Panc1 (cell line): ENCODE measurements at regions not wholly inside any gene's neighbourhood (a gene's known extent, or its start where the extent isn't known, plus 50 kb on each side); places are given as distances from the start of the nearest gene placed in this dataset.

Experiments
- ATAC-seq: fragments of 200-7000 bp; cut with Tn5 transposase; 2 replicates; pipeline ENCODE4 v1.9.1; 2020; ENCODE audit warnings: mild to moderate bottlenecking, moderate library complexity
- BruUV-seq: library from RNA; stranded (reverse); fragments of 400-500 nt; replicated peaks from 2 replicates; lab custom pipeline; 2021; lab: Mats Ljungman, UMichigan
- CTCF ChIA-PET: fragments of 300-600 bp; sonication (Branson Sonifier 250); formaldehyde crosslinking; loops from one replicate; lab custom pipeline; 2022; ENCODE audit warnings: antibody characterized with exemption; lab: Charles Lee
- POLR2A ChIA-PET: fragments of 300-600 bp; sonication (Branson Sonifier 250); formaldehyde crosslinking; loops from one replicate; lab custom pipeline; 2022; ENCODE audit warnings: antibody characterized with exemption; lab: Charles Lee
- DNase-seq: peaks from one replicate; pipeline ENCODE4 v3.0.0-alpha.2; 2010; ENCODE audit warnings: low read depth, low spot score
- H3K27ac ChIP-seq: 2 replicates; pipeline ENCODE4 v1.5.1; 2011; ENCODE audit warnings: mild to moderate bottlenecking, low read length, inconsistent platforms
- H3K27me3 ChIP-seq: fragments of 200-500 bp; sonication (Bioruptor generic); 2 replicates; pipeline ENCODE4 v1.6.0; 2014; ENCODE audit warnings: low read length, inconsistent platforms; ENCODE audit not compliant: control insufficient read depth, insufficient read depth
- H3K36me3 ChIP-seq: fragments of 200-500 bp; sonication (Bioruptor generic); 2 replicates; pipeline ENCODE4 v1.5.1; 2014; ENCODE audit warnings: inconsistent platforms, mild to moderate bottlenecking, low read length, moderate library complexity; ENCODE audit not compliant: control insufficient read depth, insufficient read depth
- H3K4me1 ChIP-seq: 2 replicates; pipeline ENCODE4 v1.5.1; 2011; ENCODE audit warnings: inconsistent platforms, mild to moderate bottlenecking, low read length, moderate library complexity; ENCODE audit not compliant: control insufficient read depth, insufficient read depth
- H3K4me3 ChIP-seq, 2 experiments: 2 replicates each; pipeline ENCODE4 v1.5.1; 2011 to 2012; ENCODE audit warnings: low read depth in 2 of 2, low read length in 2 of 2, mild to moderate bottlenecking in 2 of 2, inconsistent platforms in 1 of 2, moderate library complexity in 1 of 2
- H3K9me3 ChIP-seq: fragments of 200-500 bp; sonication (Bioruptor generic); 2 replicates; pipeline ENCODE4 v1.5.1; 2014; ENCODE audit warnings: low read depth, mild to moderate bottlenecking, inconsistent platforms, low read length, moderate library complexity; ENCODE audit not compliant: control insufficient read depth, insufficient read depth
- POLR2AphosphoS5 ChIP-seq: IDR thresholded peaks from 2 replicates; pipeline ENCODE4 v1.6.1; 2012; ENCODE audit warnings: mild to moderate bottlenecking, low read depth, low read length, moderate library complexity
- SIN3A ChIP-seq: IDR thresholded peaks from 2 replicates; pipeline ENCODE4 v1.6.1; 2012; ENCODE audit warnings: low read depth, mild to moderate bottlenecking, low read length, moderate library complexity, borderline replicate concordance; ENCODE audit not compliant: insufficient read depth
- TCF7L2 ChIP-seq: IDR thresholded peaks from 2 replicates; pipeline ENCODE4 v1.6.1; 2011; ENCODE audit warnings: mild to moderate bottlenecking, low read depth, low read length, inconsistent platforms
- in situ Hi-C: cut with HindIII; loops from 2 replicates; pipeline ENCODE4 v1.10.0; 2016; ENCODE audit warnings: low sequenced_read_pairs, low pct_unique_long_range_greater_than_20kb
- intact Hi-C: fragments of 100-400 bp; cut with micrococcal nuclease; formaldehyde crosslinking; loops from one replicate; pipeline ENCODE4 v1.10.0; 2022; ENCODE audit not compliant: unreplicated experiment
- TF ChIP-seq, protein P1 (sequence below), 2 experiments: IDR thresholded peaks; 2 replicates each; pipeline ENCODE4 v1.6.1; 2011 to 2012; ENCODE audit warnings: low read depth in 2 of 2, control low read depth in 1 of 2, low read length in 1 of 2, mild to moderate bottlenecking in 1 of 2, moderate library complexity in 1 of 2; ENCODE audit not compliant: insufficient read depth in 1 of 2
- TF ChIP-seq, protein P2 (sequence below): fragments of 450-650 bp; IDR thresholded peaks from 2 replicates; pipeline ENCODE4 v1.5.1; 2017; ENCODE audit warnings: mild to moderate bottlenecking

DNA sequence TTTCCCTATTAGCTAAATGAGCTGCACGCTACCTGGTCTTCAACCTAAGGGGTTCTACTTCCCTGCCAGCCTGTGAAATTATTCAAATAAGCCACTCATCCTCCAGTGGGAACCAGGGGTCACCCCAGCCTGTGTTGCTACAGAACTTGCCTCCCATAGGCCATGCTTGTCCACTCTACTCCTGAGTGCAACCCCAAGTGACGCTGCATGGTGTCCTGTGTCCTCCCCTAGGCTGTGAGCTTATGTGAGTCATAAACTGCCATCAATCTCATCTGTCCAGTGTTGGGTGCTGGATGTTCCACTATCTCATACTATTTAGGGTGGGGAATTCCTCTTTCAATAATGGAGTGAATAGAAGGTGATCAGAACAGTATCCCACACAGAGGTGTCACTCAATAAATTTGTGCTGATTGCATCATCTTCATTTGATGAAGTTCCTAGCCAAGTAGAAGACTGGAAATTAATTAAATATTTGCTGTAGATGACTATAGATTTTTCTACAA, 49.8 kb upstream of the SSR3 start:
- POLR2A ChIA-PET = no interaction called here
- Histone ChIP-seq H3K27ac (no peak overlapping the region), H3K9me3 (no peaks in the 10 kb centered on the region), H3K27me3 (no peaks in the 10 kb centered on the region), H3K4me1 (peaks cover 8% of the 10 kb centered on the region; the same call in 1 of the 2 replicates), H3K4me3 (no peak overlapping the region), H3K36me3 (no peaks in the 10 kb centered on the region)
- DNase-seq (no peak), ATAC-seq (no peak)
- in situ Hi-C loops (no loop called here), intact Hi-C loops (no loop called here)
- CTCF ChIA-PET = no interaction called here
- BruUV-seq = no TSS peak
- TF ChIP-seq SIN3A = no peak
- TF ChIP-seq, protein P1, sequence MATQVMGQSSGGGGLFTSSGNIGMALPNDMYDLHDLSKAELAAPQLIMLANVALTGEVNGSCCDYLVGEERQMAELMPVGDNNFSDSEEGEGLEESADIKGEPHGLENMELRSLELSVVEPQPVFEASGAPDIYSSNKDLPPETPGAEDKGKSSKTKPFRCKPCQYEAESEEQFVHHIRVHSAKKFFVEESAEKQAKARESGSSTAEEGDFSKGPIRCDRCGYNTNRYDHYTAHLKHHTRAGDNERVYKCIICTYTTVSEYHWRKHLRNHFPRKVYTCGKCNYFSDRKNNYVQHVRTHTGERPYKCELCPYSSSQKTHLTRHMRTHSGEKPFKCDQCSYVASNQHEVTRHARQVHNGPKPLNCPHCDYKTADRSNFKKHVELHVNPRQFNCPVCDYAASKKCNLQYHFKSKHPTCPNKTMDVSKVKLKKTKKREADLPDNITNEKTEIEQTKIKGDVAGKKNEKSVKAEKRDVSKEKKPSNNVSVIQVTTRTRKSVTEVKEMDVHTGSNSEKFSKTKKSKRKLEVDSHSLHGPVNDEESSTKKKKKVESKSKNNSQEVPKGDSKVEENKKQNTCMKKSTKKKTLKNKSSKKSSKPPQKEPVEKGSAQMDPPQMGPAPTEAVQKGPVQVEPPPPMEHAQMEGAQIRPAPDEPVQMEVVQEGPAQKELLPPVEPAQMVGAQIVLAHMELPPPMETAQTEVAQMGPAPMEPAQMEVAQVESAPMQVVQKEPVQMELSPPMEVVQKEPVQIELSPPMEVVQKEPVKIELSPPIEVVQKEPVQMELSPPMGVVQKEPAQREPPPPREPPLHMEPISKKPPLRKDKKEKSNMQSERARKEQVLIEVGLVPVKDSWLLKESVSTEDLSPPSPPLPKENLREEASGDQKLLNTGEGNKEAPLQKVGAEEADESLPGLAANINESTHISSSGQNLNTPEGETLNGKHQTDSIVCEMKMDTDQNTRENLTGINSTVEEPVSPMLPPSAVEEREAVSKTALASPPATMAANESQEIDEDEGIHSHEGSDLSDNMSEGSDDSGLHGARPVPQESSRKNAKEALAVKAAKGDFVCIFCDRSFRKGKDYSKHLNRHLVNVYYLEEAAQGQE (IDR thresholded peaks at IDR 0.05; ENCODE audit: insufficient read depth in 1 of 2, low read depth in 2 of 2, low read length in 1 of 2) = no peak
- TF ChIP-seq TCF7L2 = no peak
- TF ChIP-seq, protein P2, sequence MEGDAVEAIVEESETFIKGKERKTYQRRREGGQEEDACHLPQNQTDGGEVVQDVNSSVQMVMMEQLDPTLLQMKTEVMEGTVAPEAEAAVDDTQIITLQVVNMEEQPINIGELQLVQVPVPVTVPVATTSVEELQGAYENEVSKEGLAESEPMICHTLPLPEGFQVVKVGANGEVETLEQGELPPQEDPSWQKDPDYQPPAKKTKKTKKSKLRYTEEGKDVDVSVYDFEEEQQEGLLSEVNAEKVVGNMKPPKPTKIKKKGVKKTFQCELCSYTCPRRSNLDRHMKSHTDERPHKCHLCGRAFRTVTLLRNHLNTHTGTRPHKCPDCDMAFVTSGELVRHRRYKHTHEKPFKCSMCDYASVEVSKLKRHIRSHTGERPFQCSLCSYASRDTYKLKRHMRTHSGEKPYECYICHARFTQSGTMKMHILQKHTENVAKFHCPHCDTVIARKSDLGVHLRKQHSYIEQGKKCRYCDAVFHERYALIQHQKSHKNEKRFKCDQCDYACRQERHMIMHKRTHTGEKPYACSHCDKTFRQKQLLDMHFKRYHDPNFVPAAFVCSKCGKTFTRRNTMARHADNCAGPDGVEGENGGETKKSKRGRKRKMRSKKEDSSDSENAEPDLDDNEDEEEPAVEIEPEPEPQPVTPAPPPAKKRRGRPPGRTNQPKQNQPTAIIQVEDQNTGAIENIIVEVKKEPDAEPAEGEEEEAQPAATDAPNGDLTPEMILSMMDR = no peak
- TF ChIP-seq POLR2AphosphoS5 = no peak
